ENCODE measurements at regions not wholly inside any gene's neighbourhood (a gene's known extent, or its start where the extent isn't known, plus 50 kb on each side); places are given as distances from the start of the nearest gene placed in this dataset.

DNA sequence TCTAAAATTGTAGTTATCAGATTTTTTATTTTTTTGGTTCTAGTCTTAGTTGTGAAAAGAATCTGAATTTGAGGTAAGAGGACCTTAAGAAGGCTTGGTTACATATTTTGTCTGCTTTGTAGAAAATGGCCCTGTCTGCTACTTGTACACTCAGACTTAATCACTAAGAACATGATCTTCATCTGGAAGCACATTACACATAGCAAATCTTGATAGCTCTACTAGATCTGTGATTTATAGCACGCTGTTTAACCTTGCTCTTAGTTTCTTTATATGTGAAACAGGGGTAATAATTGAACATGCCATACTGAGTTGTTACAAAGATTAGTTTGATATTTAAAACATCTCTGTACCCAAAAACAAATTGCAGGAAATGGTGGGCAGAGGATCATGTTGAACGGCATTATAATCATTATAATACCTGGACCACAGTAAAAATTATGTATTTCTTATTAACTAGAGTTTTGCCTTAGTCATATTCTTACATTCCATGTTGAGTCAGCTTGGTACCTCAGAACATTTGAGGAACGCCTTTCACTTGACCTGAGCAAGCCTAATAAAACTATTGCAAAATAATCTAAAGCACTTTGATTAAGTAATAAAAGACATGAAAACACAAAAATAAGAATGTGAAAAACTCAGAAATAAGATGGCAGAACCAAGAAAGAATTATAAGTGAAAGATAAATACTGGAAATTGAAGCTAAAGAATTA lies 738.0 kb upstream of the AADAT start:
- no peaks in the 10 kb centered on the region for H3K27me3 ChIP-seq
- H3K4me1 ChIP-seq = no peaks in the 10 kb centered on the region
- intact Hi-C loops (cut with DNase I; ENCODE audit: low total_unique reads) (no loop called here), in situ Hi-C loops (cut with MboI; ENCODE audit: low sequenced_read_pairs in 4 of 4) (no loop called here)
- TF ChIP-seq, protein P1, sequence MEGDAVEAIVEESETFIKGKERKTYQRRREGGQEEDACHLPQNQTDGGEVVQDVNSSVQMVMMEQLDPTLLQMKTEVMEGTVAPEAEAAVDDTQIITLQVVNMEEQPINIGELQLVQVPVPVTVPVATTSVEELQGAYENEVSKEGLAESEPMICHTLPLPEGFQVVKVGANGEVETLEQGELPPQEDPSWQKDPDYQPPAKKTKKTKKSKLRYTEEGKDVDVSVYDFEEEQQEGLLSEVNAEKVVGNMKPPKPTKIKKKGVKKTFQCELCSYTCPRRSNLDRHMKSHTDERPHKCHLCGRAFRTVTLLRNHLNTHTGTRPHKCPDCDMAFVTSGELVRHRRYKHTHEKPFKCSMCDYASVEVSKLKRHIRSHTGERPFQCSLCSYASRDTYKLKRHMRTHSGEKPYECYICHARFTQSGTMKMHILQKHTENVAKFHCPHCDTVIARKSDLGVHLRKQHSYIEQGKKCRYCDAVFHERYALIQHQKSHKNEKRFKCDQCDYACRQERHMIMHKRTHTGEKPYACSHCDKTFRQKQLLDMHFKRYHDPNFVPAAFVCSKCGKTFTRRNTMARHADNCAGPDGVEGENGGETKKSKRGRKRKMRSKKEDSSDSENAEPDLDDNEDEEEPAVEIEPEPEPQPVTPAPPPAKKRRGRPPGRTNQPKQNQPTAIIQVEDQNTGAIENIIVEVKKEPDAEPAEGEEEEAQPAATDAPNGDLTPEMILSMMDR (IDR thresholded peaks at IDR 0.05 in 4 of 5, conservative IDR thresholded peaks at IDR 0.05 in 1 of 5) = no peak
- TF ChIP-seq POLR2A (IDR thresholded peaks at IDR 0.05) = no peak
- DNase-seq (no peak), ATAC-seq (no peak)
- H3K27ac ChIP-seq = no peak overlapping the region
- no peak overlapping the region for H3K4me3 ChIP-seq
- H3K9me3 ChIP-seq = no peaks in the 10 kb centered on the region
- H3K36me3 ChIP-seq = no peaks in the 10 kb centered on the region

DNA sequence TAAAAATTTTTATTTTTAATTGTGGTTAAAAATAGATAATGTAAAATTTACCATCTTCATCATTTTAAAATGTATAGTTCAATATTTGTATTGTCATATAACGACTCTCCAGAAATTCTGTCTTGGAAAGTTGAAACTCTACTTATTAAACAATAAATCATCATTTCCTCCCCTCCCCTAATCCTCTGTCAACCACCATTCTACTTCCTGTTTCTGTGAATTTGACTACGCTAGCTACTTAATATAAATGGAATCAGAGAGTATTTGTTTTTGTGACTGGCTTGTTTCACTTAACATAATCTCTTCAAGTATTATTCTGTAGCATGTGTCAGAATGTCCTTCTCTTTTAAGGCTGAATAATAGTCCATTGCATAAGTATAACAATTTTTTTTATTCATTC lies 729.0 kb upstream of the AADAT start:
- ATAC-seq (no peak), DNase-seq (no peak)
- Histone ChIP-seq H3K27me3 (no peaks in the 10 kb centered on the region), H3K4me3 (no peak overlapping the region), H3K27ac (no peak overlapping the region), H3K4me1 (no peaks in the 10 kb centered on the region), H3K9me3 (no peaks in the 10 kb centered on the region), H3K36me3 (no peaks in the 10 kb centered on the region)
- intact Hi-C loops (cut with DNase I; ENCODE audit: low total_unique reads) (no loop called here), in situ Hi-C loops (cut with MboI; ENCODE audit: low sequenced_read_pairs in 4 of 4) (no loop called here)
- TF ChIP-seq, protein P1 (IDR thresholded peaks at IDR 0.05 in 4 of 5, conservative IDR thresholded peaks at IDR 0.05 in 1 of 5) = no peak
- no peak for TF ChIP-seq POLR2A (IDR thresholded peaks at IDR 0.05)

DNA sequence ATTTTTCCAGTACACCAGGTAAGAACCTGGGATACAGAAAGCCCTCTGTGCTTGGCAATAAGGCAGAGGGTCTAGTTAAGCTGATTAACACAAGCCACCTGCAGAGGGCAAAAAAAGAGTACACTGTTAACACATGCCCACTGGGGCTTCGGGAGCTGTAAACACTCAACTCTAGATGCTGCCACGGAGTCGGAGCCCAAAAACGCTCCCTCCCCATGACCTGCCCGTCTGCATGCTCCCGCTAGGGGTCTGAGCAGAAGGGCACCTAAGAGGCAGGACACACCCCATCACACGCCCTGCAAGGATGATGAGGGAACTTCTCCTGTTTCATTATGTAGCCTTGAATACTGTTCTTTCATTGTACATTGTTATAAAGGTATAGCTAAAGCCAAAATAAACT lies 715.6 kb upstream of the AADAT start:
- no peak for TF ChIP-seq POLR2A (IDR thresholded peaks at IDR 0.05)
- intact Hi-C loops (cut with DNase I; ENCODE audit: low total_unique reads) (no loop called here), in situ Hi-C loops (cut with MboI; ENCODE audit: low sequenced_read_pairs in 4 of 4) (no loop called here)
- Histone ChIP-seq H3K4me1 (no peaks in the 10 kb centered on the region), H3K4me3 (no peak overlapping the region), H3K9me3 (no peaks in the 10 kb centered on the region), H3K27me3 (no peaks in the 10 kb centered on the region), H3K27ac (no peak overlapping the region), H3K36me3 (no peaks in the 10 kb centered on the region)
- ATAC-seq (no peak), DNase-seq (no peak)

DNA sequence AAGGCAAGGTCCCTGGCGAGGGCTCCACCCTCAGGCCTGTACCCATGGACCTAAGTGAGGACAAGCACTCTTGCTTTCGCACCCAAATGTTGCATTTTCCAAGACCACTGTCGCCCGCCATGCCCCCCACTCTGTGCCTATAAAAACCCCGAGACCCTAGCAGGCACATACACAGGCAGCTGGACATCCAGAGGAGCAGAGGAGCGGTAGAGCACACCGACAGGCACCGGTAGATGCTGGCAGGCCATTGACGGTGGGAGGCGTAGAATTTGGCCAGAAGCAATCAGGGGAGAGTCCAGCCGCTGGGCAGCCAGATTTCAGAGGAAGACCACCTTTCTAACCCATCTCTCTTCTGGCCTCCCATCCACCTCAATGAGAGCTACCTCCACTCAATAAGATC lies 715.2 kb upstream of the AADAT start:
- no peak overlapping the region for H3K4me3 ChIP-seq
- ATAC-seq = no peak
- no peaks in the 10 kb centered on the region for H3K9me3 ChIP-seq
- no peaks in the 10 kb centered on the region for H3K4me1 ChIP-seq
- H3K36me3 ChIP-seq = no peaks in the 10 kb centered on the region
- in situ Hi-C loops (cut with MboI; ENCODE audit: low sequenced_read_pairs in 4 of 4) = no loop called here
- intact Hi-C loops (cut with DNase I; ENCODE audit: low total_unique reads) = no loop called here
- DNase-seq = no peak
- TF ChIP-seq, protein P1 (IDR thresholded peaks at IDR 0.05 in 4 of 5, conservative IDR thresholded peaks at IDR 0.05 in 1 of 5) = no peak
- TF ChIP-seq POLR2A (IDR thresholded peaks at IDR 0.05) = no peak
- H3K27ac ChIP-seq = no peak overlapping the region
- no peaks in the 10 kb centered on the region for H3K27me3 ChIP-seq

DNA sequence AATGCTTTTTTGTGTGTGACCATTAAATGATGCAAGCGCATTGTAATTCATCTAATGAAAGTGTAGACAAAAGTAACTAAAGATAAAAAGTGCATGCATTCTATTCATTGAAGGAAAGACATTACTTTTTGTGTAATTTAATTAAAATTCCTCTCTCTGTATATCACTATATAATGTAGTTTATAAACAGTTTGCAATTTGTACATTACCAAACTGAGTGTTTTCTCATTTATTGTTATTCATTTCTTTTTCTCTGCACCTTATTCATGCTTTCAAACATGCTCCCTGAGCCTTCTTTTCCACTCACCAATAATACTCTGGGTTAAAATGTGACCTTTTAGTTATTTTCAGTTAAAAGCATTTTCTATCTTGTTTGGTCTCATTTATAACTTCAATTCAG lies 713.7 kb upstream of the AADAT start:
- in situ Hi-C loops (cut with MboI; ENCODE audit: low sequenced_read_pairs in 4 of 4) = no loop called here

More for the DNA sequence above, 713.7 kb upstream of the AADAT start:
- no peak for TF ChIP-seq POLR2A (IDR thresholded peaks at IDR 0.05)
- TF ChIP-seq, protein P1 (IDR thresholded peaks at IDR 0.05 in 4 of 5, conservative IDR thresholded peaks at IDR 0.05 in 1 of 5) = no peak
- H3K27ac ChIP-seq = no peak overlapping the region
- intact Hi-C loops (cut with DNase I; ENCODE audit: low total_unique reads) = no loop called here
- no peaks in the 10 kb centered on the region for H3K27me3 ChIP-seq
- no peaks in the 10 kb centered on the region for H3K36me3 ChIP-seq
- no peaks in the 10 kb centered on the region for H3K9me3 ChIP-seq
- no peaks in the 10 kb centered on the region for H3K4me1 ChIP-seq
- no peak for ATAC-seq
- no peak overlapping the region for H3K4me3 ChIP-seq
- DNase-seq = no peak

All from gastrocnemius medialis (tissue), 4 donors.